ENCODE measurements at regions not wholly inside any gene's neighbourhood (a gene's known extent, or its start where the extent isn't known, plus 50 kb on each side); places are given as distances from the start of the nearest gene placed in this dataset.

DNA sequence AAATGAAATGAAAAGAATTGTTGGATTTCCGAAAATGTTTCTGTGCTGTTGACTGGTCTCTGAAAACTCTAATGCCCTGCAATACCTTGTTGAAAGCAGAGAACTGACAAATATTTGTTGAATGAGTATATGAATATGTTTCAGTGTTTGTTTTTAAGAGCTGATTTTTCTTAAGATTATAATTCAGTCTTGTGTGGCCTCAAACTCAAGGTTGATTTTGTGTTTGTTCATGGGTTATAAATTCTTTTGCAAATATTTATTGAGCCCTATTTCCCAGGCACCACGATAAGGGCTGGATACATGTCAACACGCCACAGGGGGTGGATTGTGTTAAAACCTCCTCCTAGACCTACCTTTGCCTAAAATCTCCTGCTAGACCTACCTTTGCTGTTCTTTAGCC is 203.9 kb upstream of the PLPP4 start:
- DNase-seq: no peak
- Histone ChIP-seq H3K36me3 (no peaks in the 10 kb centered on the region), H3K27ac (no peak overlapping the region), H3K9me3 (no peaks in the 10 kb centered on the region), H3K27me3 (no peaks in the 10 kb centered on the region), H3K4me1 (no peaks in the 10 kb centered on the region), H3K4me3 (no peak overlapping the region)
- in situ Hi-C loops (cut with MboI; ENCODE audit: low pct_ligation_motif_present in 1 of 4, low pct_unique_long_range_greater_than_20kb in 1 of 4, low sequenced_read_pairs in 3 of 4): no loop called here
- intact Hi-C loops (cut with DNase I; ENCODE audit: low total_unique reads): no loop called here
- no peak for TF ChIP-seq EP300 (IDR thresholded peaks at IDR 0.05; ENCODE audit: low read depth)
- no peak for TF ChIP-seq POLR2A (IDR thresholded peaks at IDR 0.05)
- TF ChIP-seq CTCF (IDR thresholded peaks at IDR 0.05): no peak
- TF ChIP-seq POLR2AphosphoS5 (IDR thresholded peaks at IDR 0.05): no peak
- 53 to 55% methylated on average over 1 to 3 of the region's 3 CpGs for WGBS, 2 donors (ENCODE audit: low coverage in 1 of 2)

- in situ Hi-C loops (cut with MboI; ENCODE audit: low pct_ligation_motif_present in 1 of 4, low pct_unique_long_range_greater_than_20kb in 1 of 4, low sequenced_read_pairs in 3 of 4) (no loop called here), intact Hi-C loops (cut with DNase I; ENCODE audit: low total_unique reads) (no loop called here)
- TF ChIP-seq EP300 (IDR thresholded peaks at IDR 0.05; ENCODE audit: low read depth) (no peak), POLR2A (IDR thresholded peaks at IDR 0.05) (no peak), POLR2AphosphoS5 (IDR thresholded peaks at IDR 0.05) (no peak), CTCF (IDR thresholded peaks at IDR 0.05) (no peak)
Observed at GRCh38 chr10:120260456-120260855, 196.6 kb upstream of the PLPP4 start.

GRCh38 chr10:120262857-120263547 is 194.0 kb upstream of the PLPP4 start:
- WGBS, 2 donors (ENCODE audit: low coverage in 1 of 2): 83 to 100% methylated on average over 1 of the region's 1 CpG
- intact Hi-C loops (cut with DNase I; ENCODE audit: low total_unique reads): no loop called here

More at GRCh38 chr10:120260456-120260855, 196.6 kb upstream of the PLPP4 start:
- Histone ChIP-seq H3K36me3 (no peaks in the 10 kb centered on the region), H3K4me1 (no peaks in the 10 kb centered on the region), H3K9me3 (no peaks in the 10 kb centered on the region), H3K4me3 (no peak overlapping the region), H3K27ac (no peak overlapping the region), H3K27me3 (no peaks in the 10 kb centered on the region)
- no peak for DNase-seq
- 85 to 90% methylated on average over 4 of the region's 4 CpGs for WGBS, 2 donors (ENCODE audit: low coverage in 1 of 2)

DNA sequence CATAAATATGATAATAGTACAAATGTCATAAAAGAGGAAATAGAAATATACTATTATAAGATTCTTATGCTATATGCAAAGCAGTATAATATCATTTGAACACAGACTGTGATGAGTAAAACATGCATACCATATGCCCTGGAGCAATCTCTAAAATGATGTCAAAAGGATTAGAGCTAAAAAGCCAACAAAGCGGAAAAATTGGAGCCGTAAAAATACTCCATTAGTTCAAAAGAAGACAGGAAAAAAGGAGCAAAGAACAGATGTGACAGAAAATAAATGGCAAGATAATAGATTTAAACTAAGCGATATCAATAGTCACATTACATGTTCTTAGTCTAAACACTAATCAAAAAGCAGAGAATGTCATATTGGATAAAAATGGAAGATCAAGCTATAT is 191.0 kb upstream of the PLPP4 start:
- Histone ChIP-seq H3K27ac (no peak overlapping the region), H3K9me3 (no peaks in the 10 kb centered on the region), H3K4me1 (no peaks in the 10 kb centered on the region), H3K27me3 (no peaks in the 10 kb centered on the region), H3K4me3 (no peak overlapping the region), H3K36me3 (no peaks in the 10 kb centered on the region)
- in situ Hi-C loops (cut with MboI; ENCODE audit: low pct_ligation_motif_present in 1 of 4, low pct_unique_long_range_greater_than_20kb in 1 of 4, low sequenced_read_pairs in 3 of 4): no loop called here
- DNase-seq: no peak
- TF ChIP-seq POLR2A (IDR thresholded peaks at IDR 0.05): no peak
- no peak for TF ChIP-seq POLR2AphosphoS5 (IDR thresholded peaks at IDR 0.05)
- no peak for TF ChIP-seq EP300 (IDR thresholded peaks at IDR 0.05; ENCODE audit: low read depth)
- TF ChIP-seq CTCF (IDR thresholded peaks at IDR 0.05): no peak
- intact Hi-C loops (cut with DNase I; ENCODE audit: low total_unique reads): no loop called here
- WGBS, 2 donors (ENCODE audit: low coverage in 1 of 2): 80 to 96% methylated on average over 3 of the region's 3 CpGs

More at GRCh38 chr10:120262857-120263547, 194.0 kb upstream of the PLPP4 start:
- Histone ChIP-seq H3K4me1 (no peaks in the 10 kb centered on the region), H3K4me3 (no peak overlapping the region), H3K27ac (no peak overlapping the region), H3K27me3 (no peaks in the 10 kb centered on the region), H3K9me3 (no peaks in the 10 kb centered on the region), H3K36me3 (no peaks in the 10 kb centered on the region)
- in situ Hi-C loops (cut with MboI; ENCODE audit: low pct_ligation_motif_present in 1 of 4, low pct_unique_long_range_greater_than_20kb in 1 of 4, low sequenced_read_pairs in 3 of 4): no loop called here
- DNase-seq: no peak
- no peak for TF ChIP-seq EP300 (IDR thresholded peaks at IDR 0.05; ENCODE audit: low read depth)
- TF ChIP-seq POLR2A (IDR thresholded peaks at IDR 0.05): no peak
- TF ChIP-seq CTCF (IDR thresholded peaks at IDR 0.05): no peak
- TF ChIP-seq POLR2AphosphoS5 (IDR thresholded peaks at IDR 0.05): no peak
